Thyroid gland (tissue), 4 donors: ENCODE measurements at regions not wholly inside any gene's neighbourhood (a gene's known extent, or its start where the extent isn't known, plus 50 kb on each side); places are given as distances from the start of the nearest gene placed in this dataset.
A peak's percentile ranks its signal among the peaks of the same experiment; 100 is the strongest.

Experiments used
- DNase-seq, 2 donors: peaks; one replicate each; pipeline ENCODE4 v3.0.0-alpha.2; 2019
- H3K27ac ChIP-seq, 3 donors: fragments of 200-600 bp; sonication (generic); 1 replicate in 2 of 3; 2 replicates in 1 of 3; pipeline ENCODE4 v1.5.1; 2016 to 2019; ENCODE audit warnings: mild to moderate bottlenecking in 1 of 3, moderate library complexity in 1 of 3
- H3K27me3 ChIP-seq: fragments of 200-600 bp; sonication (generic); one replicate; pipeline ENCODE4 v1.5.1; 2019
- H3K36me3 ChIP-seq, 2 donors: fragments of 200-600 bp; sonication (generic); one replicate each; pipeline ENCODE4 v1.5.1; 2016 to 2019
- H3K4me1 ChIP-seq, 2 donors: fragments of 200-600 bp; sonication (generic); one replicate each; pipeline ENCODE4 v1.5.1; 2017 to 2019
- H3K4me3 ChIP-seq, 3 donors: fragments of 200-600 bp; sonication (generic); replicated peaks in 1 of 3; 1 replicate in 2 of 3; 2 replicates in 1 of 3; pipeline ENCODE4 v1.5.1; 2016; ENCODE audit warnings: mild to moderate bottlenecking in 1 of 3
- H3K9me3 ChIP-seq: fragments of 200-600 bp; sonication (generic); one replicate; pipeline ENCODE4 v1.5.1; 2017
- CTCF ChIP-seq, 6 experiments: fragments of 200-600 bp in 3 of 6; fragments of 450-650 bp in 3 of 6; sonication (generic) in 3 of 6; IDR thresholded peaks; one replicate each; pipeline ENCODE4 v1.5.1; 2016 to 2019; ENCODE audit warnings: antibody characterized with exemption in 6 of 6, mild to moderate bottlenecking in 2 of 6, inconsistent platforms in 1 of 6, moderate library complexity in 1 of 6
- POLR2A ChIP-seq, 2 donors: fragments of 450-650 bp; IDR thresholded peaks; one replicate each; pipeline ENCODE4 v1.6.1; 2017; ENCODE audit warnings: antibody characterized with exemption in 2 of 2, mild to moderate bottlenecking in 2 of 2, moderate library complexity in 1 of 2
- WGBS, 2 donors: methylation state at CpG; one replicate each; pipeline ENCODE4 v1.1.5; 2017; 5-methylcytosine and 5-hydroxymethylcytosine counted together
- intact Hi-C: fragments of 100-400 bp; cut with DNase I; formaldehyde crosslinking; loops from one replicate; pipeline ENCODE4 v1.15.1; 2023

DNA sequence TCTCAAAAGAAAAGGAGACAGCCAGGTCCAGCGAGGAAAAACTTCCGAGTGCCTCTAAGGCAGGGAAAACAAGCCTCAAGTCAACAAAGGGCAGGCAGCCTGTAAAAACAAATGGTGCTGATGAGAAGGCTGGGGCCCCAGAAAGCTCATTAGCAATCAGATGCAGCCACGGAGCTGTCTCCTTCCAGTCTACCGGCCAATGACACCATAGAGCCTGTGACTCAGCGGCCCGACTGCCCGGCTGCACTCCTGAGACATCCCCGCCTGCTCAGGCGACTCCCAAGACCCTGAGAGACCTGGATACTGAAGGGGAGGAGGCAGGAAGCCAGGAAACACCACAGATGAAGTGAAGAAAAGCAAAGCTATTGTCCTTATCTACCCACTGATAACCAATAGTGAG lies 120.1 kb upstream of the HDDC2 start:
- intact Hi-C loops = no loop called here
- H3K4me1 ChIP-seq = no peaks in the 10 kb centered on the region
- TF ChIP-seq POLR2A (IDR thresholded peaks at IDR 0.05) = no peak
- no peak for TF ChIP-seq CTCF (IDR thresholded peaks at IDR 0.05)
- no peak overlapping the region for H3K27ac ChIP-seq
- no peaks in the 10 kb centered on the region for H3K9me3 ChIP-seq
- H3K36me3 ChIP-seq = no peaks in the 10 kb centered on the region
- WGBS, 2 donors = 27 to 29% methylated on average over 5 to 9 of the region's 9 CpGs
- DNase-seq = peak; percentile 5 to 8
- no peaks in the 10 kb centered on the region for H3K27me3 ChIP-seq
- no peak overlapping the region for H3K4me3 ChIP-seq

DNA sequence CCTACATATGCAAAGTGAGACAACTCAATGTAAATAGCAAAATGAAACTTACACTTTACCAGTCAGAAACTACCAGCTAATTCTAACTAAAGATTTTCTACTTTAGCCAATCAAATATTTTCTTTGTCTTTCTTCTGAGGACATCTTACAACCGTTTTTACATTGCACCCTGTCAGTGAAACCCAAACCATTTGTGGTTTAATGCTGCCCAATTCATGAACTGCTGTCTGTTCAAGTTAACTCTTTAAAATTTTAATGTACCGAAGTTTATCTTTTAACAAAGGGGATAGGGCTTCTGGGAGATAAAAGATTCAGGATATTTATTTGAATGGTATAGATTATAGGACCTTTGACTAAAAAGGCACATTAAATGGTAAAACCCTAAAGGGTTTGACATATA lies 121.3 kb upstream of the HDDC2 start:
- no peak for TF ChIP-seq CTCF (IDR thresholded peaks at IDR 0.05)
- TF ChIP-seq POLR2A (IDR thresholded peaks at IDR 0.05) = no peak
- H3K4me3 ChIP-seq = no peak overlapping the region
- no peaks in the 10 kb centered on the region for H3K9me3 ChIP-seq
- H3K4me1 ChIP-seq = no peaks in the 10 kb centered on the region
- WGBS, 2 donors = 60 to 82% methylated on average over 2 of the region's 2 CpGs
- H3K27me3 ChIP-seq = no peaks in the 10 kb centered on the region
- intact Hi-C loops = no loop called here
- DNase-seq = no peak
- no peaks in the 10 kb centered on the region for H3K36me3 ChIP-seq
- H3K27ac ChIP-seq = no peak overlapping the region

DNA sequence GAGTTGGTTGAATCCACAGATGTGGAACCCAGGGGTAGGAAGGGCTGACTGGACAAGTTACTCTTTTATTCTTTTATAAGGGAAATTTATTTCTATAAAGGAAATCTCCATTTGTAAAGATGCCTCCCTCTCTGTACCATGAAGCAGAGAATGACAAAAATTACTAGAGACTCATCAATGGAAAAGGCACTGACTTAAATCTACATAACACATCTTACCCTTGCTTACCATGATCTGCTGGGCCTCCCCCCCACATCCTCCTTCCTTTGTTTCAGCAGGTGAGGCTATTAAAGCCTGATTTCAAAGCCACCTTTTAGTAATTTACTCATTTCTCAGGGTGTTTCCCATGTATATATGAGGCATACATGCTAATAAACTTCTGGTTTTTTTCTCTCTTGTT lies 130.2 kb upstream of the HDDC2 start:
- DNase-seq = no peak
- Histone ChIP-seq H3K27ac (no peak overlapping the region), H3K9me3 (no peaks in the 10 kb centered on the region), H3K4me1 (no peaks in the 10 kb centered on the region), H3K36me3 (no peaks in the 10 kb centered on the region), H3K4me3 (no peak overlapping the region), H3K27me3 (no peaks in the 10 kb centered on the region)
- intact Hi-C loops = no loop called here
- TF ChIP-seq POLR2A (IDR thresholded peaks at IDR 0.05) = no peak
- no peak for TF ChIP-seq CTCF (IDR thresholded peaks at IDR 0.05)

GRCh38 chr6:125432963-125433362 lies 131.2 kb upstream of the HDDC2 start:
- Histone ChIP-seq H3K4me3 (no peak overlapping the region), H3K27me3 (no peaks in the 10 kb centered on the region), H3K36me3 (no peaks in the 10 kb centered on the region), H3K9me3 (no peaks in the 10 kb centered on the region), H3K27ac (no peak overlapping the region), H3K4me1 (no peaks in the 10 kb centered on the region)
- intact Hi-C loops = no loop called here
- 64 to 69% methylated on average over 5 of the region's 5 CpGs for WGBS, 2 donors
- no peak for DNase-seq
- TF ChIP-seq CTCF (IDR thresholded peaks at IDR 0.05) (no peak), POLR2A (IDR thresholded peaks at IDR 0.05) (no peak)

DNA sequence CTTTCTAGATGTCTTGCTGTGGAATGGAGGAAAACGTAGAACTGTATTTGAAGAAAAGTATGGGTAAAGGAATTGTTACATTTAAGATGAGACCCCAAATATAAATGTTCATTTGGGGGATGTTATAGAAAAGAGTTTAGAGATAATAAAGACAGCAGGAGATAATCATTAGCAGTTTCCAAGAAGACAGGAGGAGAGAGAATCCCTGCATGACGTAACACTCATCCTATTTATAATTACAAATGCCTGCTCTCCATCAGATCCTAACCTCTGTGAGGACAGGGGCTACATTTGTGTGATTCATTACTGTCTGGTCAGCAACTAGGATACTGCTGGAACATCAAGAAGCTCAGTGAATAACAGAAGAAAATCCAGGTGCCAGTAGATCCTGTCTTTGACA lies 133.0 kb upstream of the HDDC2 start:
- no peak overlapping the region for H3K27ac ChIP-seq
- DNase-seq = no peak
- no peaks in the 10 kb centered on the region for H3K36me3 ChIP-seq
- no peaks in the 10 kb centered on the region for H3K4me1 ChIP-seq
- WGBS, 2 donors = 90 to 92% methylated on average over 2 of the region's 2 CpGs
- H3K27me3 ChIP-seq = no peaks in the 10 kb centered on the region
- no peak overlapping the region for H3K4me3 ChIP-seq
- no peak for TF ChIP-seq POLR2A (IDR thresholded peaks at IDR 0.05)
- no peak for TF ChIP-seq CTCF (IDR thresholded peaks at IDR 0.05)
- intact Hi-C loops = no loop called here
- H3K9me3 ChIP-seq = no peaks in the 10 kb centered on the region
